Hematopoietic multipotent progenitor cell treated with erythropoietin and hydrocortisone succinate and interleukin-3 and kit ligand, for 6 days (in vitro differentiated cells): ENCODE measurements at regions not wholly inside any gene's neighbourhood (a gene's known extent, or its start where the extent isn't known, plus 50 kb on each side); places are given as distances from the start of the nearest gene placed in this dataset.
A peak's percentile ranks its signal among the peaks of the same experiment; 100 is the strongest.

Source experiments
- DNase-seq: peaks from one replicate; pipeline ENCODE4 v3.0.0-alpha.2; 2015

- no peak for DNase-seq
Observed at GRCh38 chr3:18666655-18667054, 241.5 kb upstream of the SATB1 start.

- no peak for DNase-seq
Observed at GRCh38 chr3:18660059-18660458, 234.9 kb upstream of the SATB1 start.

DNA sequence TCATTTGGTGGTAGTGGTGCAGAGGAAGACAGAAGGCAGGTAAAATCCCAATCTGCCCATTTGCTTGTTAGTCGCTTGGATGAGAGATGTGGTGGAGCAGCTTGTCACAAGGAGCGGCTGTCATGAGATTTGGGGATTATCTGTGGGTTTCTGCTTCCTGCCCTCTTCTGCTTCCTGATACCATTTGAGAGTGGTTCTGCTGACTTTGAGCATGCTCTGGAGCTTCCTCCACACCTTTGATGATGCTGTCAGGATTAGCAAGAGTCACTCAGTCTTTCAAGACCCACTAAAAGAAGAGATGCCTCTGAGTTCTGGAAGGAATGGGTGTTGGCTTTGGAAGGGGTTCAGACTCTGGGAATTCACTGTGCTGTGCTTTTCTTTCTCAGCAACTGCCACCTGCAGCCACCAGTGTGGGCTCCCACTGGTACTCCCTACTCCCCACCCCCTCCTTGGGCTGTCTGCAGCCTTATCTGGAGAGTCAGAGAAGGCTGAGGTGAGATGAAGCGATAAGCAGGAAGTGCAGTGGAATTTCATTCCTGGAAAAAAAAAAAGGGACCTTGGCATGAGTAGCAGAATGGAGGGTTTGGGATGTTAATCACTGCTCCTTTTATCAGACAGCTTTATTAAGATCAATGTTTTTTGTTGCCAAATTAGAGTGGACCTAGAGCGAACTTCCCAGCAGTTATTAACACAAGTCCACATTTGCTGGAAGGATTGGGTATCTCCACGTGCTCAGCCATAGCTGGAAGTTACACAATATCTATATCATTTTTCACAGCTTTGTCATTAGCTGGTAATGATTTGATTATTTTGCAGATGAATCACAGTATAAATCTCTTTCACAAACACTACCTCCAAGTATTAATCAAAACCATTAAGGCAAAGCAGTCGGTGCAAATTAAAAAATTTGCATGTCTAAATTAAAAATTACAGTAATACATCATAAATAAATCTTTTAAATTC, 233.0 kb upstream of the SATB1 start:
- peak; percentile 10 for DNase-seq

DNA sequence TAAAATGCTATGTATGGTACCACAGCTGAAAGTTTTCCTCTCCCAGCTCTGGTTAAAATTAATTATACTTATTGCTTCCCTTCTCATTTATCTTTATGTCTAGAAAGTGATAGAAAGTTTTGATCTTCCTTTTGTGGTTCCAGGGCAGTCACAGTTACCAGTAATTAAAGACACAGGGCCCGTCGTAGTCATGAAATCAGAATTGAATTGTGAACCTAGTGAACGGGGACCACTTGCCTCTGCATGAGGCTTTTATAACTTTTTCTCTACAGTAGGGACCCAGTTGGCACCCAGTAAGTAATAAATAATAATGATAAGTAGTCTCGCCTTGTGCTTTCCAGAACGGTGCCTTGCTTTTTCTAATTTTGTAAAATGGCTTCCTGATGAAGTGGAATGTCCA, 231.7 kb upstream of the SATB1 start:
- DNase-seq: no peak

- no peak for DNase-seq
Observed at GRCh38 chr3:18656410-18656809, 231.3 kb upstream of the SATB1 start.

GRCh38 chr3:18655827-18656226, 230.7 kb upstream of the SATB1 start:
- no peak for DNase-seq

DNA sequence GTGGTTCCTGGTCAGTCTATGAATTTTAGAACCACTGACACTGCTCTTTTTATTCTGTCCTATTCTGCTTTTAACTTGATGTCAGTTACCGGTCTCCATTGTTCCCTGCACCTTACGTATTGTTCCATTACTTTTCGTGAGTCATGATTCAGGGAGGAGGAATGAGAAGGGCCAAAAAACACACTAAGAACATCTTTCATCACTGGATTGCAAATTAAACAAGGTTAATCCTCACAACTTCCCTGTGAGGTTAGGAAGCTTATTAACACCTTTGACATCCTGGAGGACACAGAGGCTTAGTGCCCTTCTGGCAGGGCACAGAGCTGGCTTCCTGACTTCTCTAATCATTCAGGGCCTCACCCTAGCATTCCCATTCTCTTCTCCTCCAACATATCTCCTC, 227.6 kb upstream of the SATB1 start:
- DNase-seq: no peak

- no peak for DNase-seq
Observed at GRCh38 chr3:18650731-18651130, 225.6 kb upstream of the SATB1 start.

DNA sequence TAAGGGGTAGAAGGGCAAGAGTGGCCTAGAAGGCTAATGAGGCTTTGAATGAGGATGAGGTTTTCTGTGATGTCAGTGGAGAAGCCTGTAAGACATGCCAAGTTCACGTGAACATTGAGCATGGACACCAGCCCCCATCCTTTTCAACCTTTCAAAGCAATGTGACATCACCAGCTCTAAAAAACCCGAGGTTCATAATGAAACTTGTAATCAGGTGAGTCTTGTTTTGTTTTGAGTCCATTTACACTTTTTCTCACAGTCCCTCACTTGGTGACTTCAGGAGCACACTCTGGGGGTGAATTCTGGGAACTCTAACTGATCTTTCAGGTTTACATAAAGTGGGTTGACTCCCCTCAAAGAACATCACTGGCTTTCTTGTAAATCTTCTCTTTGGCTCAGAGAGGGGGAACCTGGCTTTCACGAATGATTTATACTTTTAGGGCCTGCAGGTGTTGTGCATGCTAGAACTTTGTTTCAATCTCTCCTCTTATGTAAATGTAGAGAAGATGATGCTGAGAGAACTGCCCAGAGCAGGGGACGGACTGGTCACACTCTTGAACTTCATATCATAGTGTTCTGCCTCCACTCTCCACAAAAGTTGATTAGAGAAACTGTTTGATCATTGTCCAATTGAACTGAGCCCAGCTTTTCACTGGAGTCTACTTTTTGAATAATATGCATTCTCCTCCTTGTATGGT, 224.7 kb upstream of the SATB1 start:
- DNase-seq: no peak

- no peak for DNase-seq
Observed at GRCh38 chr3:18648868-18649462, 223.8 kb upstream of the SATB1 start.

DNA sequence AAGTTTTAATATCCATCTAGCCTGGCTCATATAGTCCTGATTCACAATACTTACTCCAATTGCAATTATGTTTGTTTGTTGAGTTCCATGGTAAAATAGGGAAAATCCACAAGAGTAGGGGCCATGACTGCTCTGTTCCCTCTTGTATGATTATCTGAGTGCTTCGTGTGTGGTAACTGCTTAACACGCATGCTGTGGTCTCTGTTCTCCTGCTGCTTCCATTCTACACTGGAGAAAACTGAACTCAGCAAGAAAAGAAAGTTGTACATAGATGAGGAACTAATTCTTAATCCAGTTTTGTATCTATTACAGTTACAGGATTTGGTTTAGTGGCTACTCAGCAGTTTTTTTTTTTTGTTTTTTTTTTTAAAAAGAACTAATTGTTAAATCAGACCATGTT, 223.0 kb upstream of the SATB1 start:
- DNase-seq: no peak

DNA sequence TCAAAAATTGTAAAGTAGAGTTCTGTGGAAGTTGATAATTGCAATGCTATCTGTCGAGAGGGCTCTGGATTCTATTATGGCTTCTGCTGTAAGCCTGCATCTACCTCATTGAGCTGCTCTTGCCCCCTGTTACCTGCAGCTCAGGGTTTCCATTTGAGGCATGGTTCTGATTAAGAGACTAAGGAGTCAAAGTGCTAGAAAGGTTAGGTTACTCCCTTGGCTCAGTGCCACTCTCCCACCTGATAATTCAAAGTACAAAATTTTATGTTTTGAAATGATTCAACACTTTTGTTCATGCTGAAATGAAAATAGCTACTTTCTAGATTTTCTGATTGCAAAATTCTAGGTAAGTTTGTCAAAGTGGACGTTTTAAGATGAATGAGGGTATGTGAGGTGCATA, 220.5 kb upstream of the SATB1 start:
- DNase-seq: no peak

GRCh38 chr3:18643281-18643680, 218.1 kb upstream of the SATB1 start:
- no peak for DNase-seq

GRCh38 chr3:18641916-18642315, 216.8 kb upstream of the SATB1 start:
- DNase-seq: no peak

DNA sequence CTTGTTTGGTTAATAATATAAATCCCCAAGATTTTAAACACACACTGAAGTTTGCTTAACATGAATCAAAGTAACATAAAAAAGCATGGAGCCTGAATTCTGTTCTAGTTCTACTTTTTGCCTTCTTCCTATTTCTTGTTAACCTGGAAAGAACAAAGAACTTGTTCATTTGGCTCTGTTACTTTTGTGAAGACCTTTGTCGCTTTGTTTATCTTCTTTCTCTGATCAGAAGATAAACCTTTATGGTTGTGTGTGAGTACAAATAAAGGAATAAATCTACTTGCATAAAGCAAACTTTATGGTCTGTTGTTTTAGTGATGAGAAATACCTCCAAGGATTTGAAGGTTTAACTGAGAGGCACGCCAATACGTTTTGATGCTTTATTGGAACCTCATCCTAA, 210.1 kb upstream of the SATB1 start:
- DNase-seq: no peak

DNA sequence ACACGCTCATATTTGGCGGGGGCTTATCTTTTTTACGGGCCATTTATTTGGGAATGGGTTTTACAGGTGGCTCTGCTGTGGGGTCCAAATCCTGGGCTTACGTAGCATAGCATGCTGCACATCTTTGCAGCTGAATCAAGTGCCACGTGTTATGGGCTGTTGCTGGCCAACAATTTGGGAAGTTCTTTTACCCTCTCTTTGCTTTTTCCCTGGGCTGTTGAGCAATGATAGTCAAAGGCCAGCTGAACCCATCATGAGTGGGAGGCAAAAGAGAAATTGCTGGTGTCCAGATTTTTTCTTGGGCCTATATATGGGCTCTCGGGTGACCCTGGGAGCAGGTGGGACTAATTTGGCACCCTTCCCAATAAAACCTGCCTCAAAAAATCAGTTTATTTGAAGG, 209.3 kb upstream of the SATB1 start:
- DNase-seq: no peak

DNA sequence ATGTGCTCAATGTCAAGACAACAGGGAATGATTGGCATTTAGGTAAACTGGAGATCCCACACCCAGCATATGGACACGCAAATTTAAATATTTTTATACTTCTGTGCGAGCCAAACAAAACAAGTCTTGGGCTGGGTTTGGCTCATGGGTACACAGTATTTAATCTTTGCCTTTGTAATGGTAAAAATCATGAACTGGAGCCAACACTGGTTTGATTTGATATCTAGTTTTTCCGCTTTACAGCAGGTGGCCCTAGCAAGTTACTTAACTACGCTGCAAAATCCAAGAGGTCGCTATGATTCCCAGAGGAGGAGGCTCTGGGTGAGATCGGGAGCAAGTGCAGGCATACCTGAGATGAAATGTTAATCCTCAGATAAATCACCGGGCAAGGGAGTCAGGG, 207.9 kb upstream of the SATB1 start:
- no peak for DNase-seq

GRCh38 chr3:18630295-18630694, 205.2 kb upstream of the SATB1 start:
- no peak for DNase-seq

DNA sequence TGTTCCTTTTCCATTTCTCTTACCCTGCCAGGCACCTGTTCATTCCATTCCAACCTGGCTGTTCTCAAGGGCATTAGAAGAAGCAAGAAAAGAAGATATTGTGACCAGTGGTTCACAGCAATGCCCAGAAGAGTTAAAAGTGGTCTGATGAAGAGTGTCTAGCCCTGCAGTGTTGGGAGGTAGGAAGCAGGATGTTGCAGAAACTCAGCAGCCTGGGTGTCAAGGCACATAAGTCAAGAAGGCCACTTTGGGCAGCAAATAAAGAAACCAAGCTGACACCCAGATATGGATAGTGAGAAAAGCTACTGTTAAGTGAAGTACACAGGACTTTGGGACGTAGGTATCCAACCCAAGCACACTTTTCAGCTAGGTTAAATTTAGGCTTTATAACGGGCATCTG, 199.9 kb upstream of the SATB1 start:
- DNase-seq: no peak

DNA sequence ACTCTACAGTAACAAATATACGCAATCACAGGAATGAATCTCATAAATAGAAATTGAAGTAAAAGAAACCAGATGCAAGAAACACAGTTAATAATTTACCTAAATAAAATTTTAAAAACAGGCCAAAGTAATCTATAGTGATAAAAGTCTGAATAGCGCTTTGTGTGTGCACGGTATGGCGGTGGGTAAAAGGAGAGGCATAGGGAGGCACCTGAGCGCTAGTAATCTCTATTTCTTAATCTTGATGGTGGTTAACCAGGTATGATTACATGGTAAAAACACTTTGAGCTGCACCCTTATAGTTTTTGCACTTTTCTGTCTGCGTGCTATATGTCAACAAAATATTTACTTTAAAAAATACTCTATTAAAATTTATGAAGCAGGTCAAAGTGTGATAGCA, 198.1 kb upstream of the SATB1 start:
- no peak for DNase-seq

- DNase-seq: no peak
Observed at GRCh38 chr3:18618723-18619122, 193.6 kb upstream of the SATB1 start.

DNA sequence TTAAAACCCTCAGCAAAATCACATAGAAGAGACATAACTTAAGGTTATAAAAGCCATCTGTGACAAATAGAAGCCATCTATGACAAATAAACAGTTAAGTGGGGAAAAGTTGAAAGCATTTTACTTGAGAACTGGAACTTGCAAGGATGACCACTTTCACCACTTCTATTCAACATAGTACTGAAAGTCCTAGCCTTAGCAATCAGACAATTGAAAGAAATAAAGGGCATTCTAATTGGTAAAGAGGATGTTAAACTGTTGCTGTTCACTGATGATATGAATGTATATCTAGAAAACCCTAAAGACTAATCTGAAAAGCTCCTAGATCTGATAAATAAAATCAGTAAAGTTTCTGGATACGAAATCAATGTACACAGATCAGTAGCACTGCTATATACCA, 186.9 kb upstream of the SATB1 start:
- DNase-seq: no peak

GRCh38 chr3:18609187-18609586, 184.0 kb upstream of the SATB1 start:
- no peak for DNase-seq

DNA sequence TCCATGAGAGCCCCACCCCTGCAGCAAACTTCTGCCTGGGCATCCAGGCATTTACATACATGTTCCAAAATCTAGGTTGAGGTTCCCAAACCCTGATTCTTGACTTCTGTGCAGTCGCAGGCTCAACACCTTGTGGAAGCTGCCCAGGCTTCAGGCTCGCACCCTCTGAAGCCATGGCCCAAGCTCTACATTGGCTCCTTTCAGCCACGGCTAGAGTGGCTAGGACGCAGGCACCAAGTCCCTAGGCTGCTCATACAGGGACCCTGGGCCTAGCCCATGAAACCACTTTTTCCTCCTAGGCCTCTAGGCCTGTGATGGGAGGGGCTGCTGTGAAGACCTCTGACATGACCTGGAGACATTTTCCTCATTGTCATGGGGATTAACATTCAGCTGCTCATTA, 172.8 kb upstream of the SATB1 start:
- DNase-seq: no peak
